Endothelial cell of umbilical vein (primary cell): ENCODE measurements at regions not wholly inside any gene's neighbourhood (a gene's known extent, or its start where the extent isn't known, plus 50 kb on each side); places are given as distances from the start of the nearest gene placed in this dataset.

Experiments used
- BruUV-seq: library from RNA; stranded (reverse); fragments of 400-500 nt; replicated peaks from 2 replicates; lab custom pipeline; 2021; lab: Mats Ljungman, UMichigan
- CTCF ChIA-PET: fragments of 300-600, 350-600 bp; sonication (Branson Sonifier 250); formaldehyde crosslinking; loops from one replicate; lab custom pipeline; 2021; ENCODE audit warnings: antibody characterized with exemption, inconsistent platforms; lab: Charles Lee
- POLR2A ChIA-PET: fragments of 300-600, 350-600 bp; sonication (Branson Sonifier 250); formaldehyde crosslinking; loops from one replicate; lab custom pipeline; 2021; ENCODE audit warnings: antibody characterized with exemption, inconsistent platforms; lab: Charles Lee
- DNase-seq: peaks from one replicate; pipeline ENCODE4 v3.0.0-alpha.2; 2011; ENCODE audit warnings: low read depth, low spot score
- FAIRE-seq: peaks from 2 replicates; lab custom pipeline; 2011; peaks lifted over from hg19 to GRCh38; lab: Jason Lieb, UNC
- H2AFZ ChIP-seq: 2 replicates; pipeline ENCODE4 v1.6.0; 2012; ENCODE audit warnings: low read depth, low read length, control low read depth, inconsistent platforms
- H3K27ac ChIP-seq: 2 replicates; pipeline ENCODE4 v1.5.1; 2011; ENCODE audit warnings: low read depth, mild to moderate bottlenecking, control low read depth, low read length, moderate library complexity; ENCODE audit not compliant: insufficient read depth
- H3K27me3 ChIP-seq, 2 experiments: 2 replicates each; pipeline versions ENCODE4 v1.6.0 to v1.6.1; 2011; ENCODE audit warnings: low read length in 2 of 2, mixed read lengths in 1 of 2; ENCODE audit not compliant: control insufficient read depth in 2 of 2, insufficient read depth in 2 of 2
- H3K36me3 ChIP-seq, 2 experiments: 2 replicates in 1 of 2; 3 replicates in 1 of 2; pipeline ENCODE4 v1.5.1; 2011; ENCODE audit warnings: low read length in 2 of 2, mild to moderate bottlenecking in 1 of 2, moderate library complexity in 1 of 2; ENCODE audit not compliant: control insufficient read depth in 2 of 2, insufficient read depth in 2 of 2; ENCODE audit errors: extremely low read depth in 1 of 2
- H3K4me1 ChIP-seq: 3 replicates; pipeline ENCODE4 v1.5.1; 2011; ENCODE audit warnings: mild to moderate bottlenecking, low read length; ENCODE audit not compliant: control insufficient read depth, insufficient read depth; ENCODE audit errors: extremely low read depth
- H3K4me2 ChIP-seq: 2 replicates; pipeline ENCODE4 v1.6.1; 2011; ENCODE audit warnings: low read length, control low read depth, mixed read lengths; ENCODE audit not compliant: insufficient read depth
- H3K4me3 ChIP-seq, 3 experiments: fragments of 200-600 bp in 1 of 3; sonication (generic), shearing (Covaris generic) in 1 of 3; replicated peaks in 1 of 3; 2 replicates each; pipeline ENCODE4 v1.5.1; 2011 to 2016; ENCODE audit warnings: control low read depth in 3 of 3, low read length in 3 of 3, mild to moderate bottlenecking in 2 of 3, inconsistent platforms in 1 of 3, low read depth in 1 of 3, moderate library complexity in 1 of 3; ENCODE audit not compliant: insufficient read depth in 1 of 3
- H3K79me2 ChIP-seq: 2 replicates; pipeline ENCODE4 v1.6.0; 2012; ENCODE audit warnings: low read length, inconsistent platforms; ENCODE audit not compliant: control insufficient read depth, insufficient read depth
- H3K9ac ChIP-seq: replicated peaks from 2 replicates; pipeline ENCODE3; 2011; ENCODE audit warnings: low read length, control low read depth; ENCODE audit not compliant: insufficient read depth; ENCODE audit errors: extremely low read depth
- H3K9me1 ChIP-seq: replicated peaks from 3 replicates; pipeline ENCODE4 v1.6.0; 2011; ENCODE audit warnings: mild to moderate bottlenecking, low read length; ENCODE audit not compliant: control insufficient read depth, insufficient read depth; ENCODE audit errors: extremely low read depth
- H3K9me3 ChIP-seq: replicated peaks from 2 replicates; pipeline ENCODE4 v1.5.1; 2012; ENCODE audit warnings: low read length, inconsistent platforms; ENCODE audit not compliant: control insufficient read depth, insufficient read depth
- H4K20me1 ChIP-seq: replicated peaks from 2 replicates; pipeline ENCODE3; 2011; ENCODE audit warnings: mild to moderate bottlenecking, low read length; ENCODE audit not compliant: control insufficient read depth, insufficient read depth; ENCODE audit errors: extremely low read depth
- EZH2 ChIP-seq: IDR thresholded peaks from 2 replicates; pipeline ENCODE4 v1.6.1; 2012; ENCODE audit warnings: borderline replicate concordance, low read depth, mild to moderate bottlenecking, moderate library complexity, low read length, inconsistent platforms; ENCODE audit not compliant: severe bottlenecking
- GATA2 ChIP-seq: IDR thresholded peaks from 2 replicates; pipeline ENCODE4 v1.7.0; 2011; ENCODE audit warnings: low read depth, mild to moderate bottlenecking, moderate library complexity, mixed read lengths, low read length; ENCODE audit not compliant: insufficient read length, insufficient read depth
- JUN ChIP-seq: IDR thresholded peaks from 2 replicates; pipeline ENCODE4 v1.6.1; 2011; ENCODE audit warnings: borderline replicate concordance, low read depth; ENCODE audit not compliant: insufficient read length, insufficient read depth
- MYC ChIP-seq: IDR thresholded peaks from one replicate; pipeline ENCODE4 v1.6.1; 2011; ENCODE audit warnings: mild to moderate bottlenecking, low read depth, low read length
- POLR2A ChIP-seq: IDR thresholded peaks from 2 replicates; pipeline ENCODE4 v1.6.1; 2012; ENCODE audit warnings: low read depth, mild to moderate bottlenecking, control low read depth, low read length
- dilution Hi-C: fragments of 300-500 bp; cut with MboI; formaldehyde crosslinking; loops from one replicate; pipeline ENCODE4 v1.15.0; 2019; ENCODE audit warnings: low sequenced_read_pairs; ENCODE audit not compliant: extremely low pct_ligation_motif_present
- intact Hi-C: fragments of 100-400 bp; cut with micrococcal nuclease; formaldehyde crosslinking; loops from one replicate; pipeline ENCODE4 v1.10.0; 2022
- TF ChIP-seq, protein P1 (sequence below), 2 donors: IDR thresholded peaks; 1 replicate in 1 of 2; 2 replicates in 1 of 2; pipeline ENCODE4 v1.5.1; 2011; ENCODE audit warnings: low read length in 2 of 2, mild to moderate bottlenecking in 2 of 2, moderate library complexity in 2 of 2, control low read depth in 1 of 2, inconsistent platforms in 1 of 2, low read depth in 1 of 2; ENCODE audit not compliant: insufficient read depth in 1 of 2; ENCODE audit errors: extremely low read depth in 1 of 2
- TF ChIP-seq, protein P2 (sequence below): IDR thresholded peaks from 2 replicates; pipeline ENCODE4 v1.6.1; 2011; ENCODE audit not compliant: insufficient read depth, insufficient read length

DNA sequence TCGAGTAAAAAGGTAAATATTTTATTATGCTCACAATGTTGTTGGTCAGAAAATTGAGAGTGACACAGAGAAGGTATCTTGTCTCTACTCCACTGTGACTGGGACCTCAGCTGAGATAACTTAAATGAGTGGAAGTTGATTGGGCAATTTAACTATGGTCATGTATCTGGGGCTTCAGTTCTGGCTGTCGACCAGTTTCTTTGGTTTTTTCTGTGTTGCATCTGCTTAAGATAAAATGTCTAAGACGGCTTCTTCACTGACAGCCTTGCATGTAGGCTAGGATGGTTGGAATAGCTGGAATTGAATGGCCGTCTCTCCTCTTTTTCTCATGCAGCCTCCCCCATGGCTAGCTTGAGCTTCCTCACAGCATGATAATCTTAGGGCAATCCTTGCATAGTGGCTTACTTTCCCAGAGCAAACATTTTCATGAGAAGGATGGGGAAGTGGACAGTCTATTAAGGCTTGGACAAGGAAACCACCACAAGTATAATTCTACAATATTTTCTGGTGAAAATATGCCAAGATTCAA, 433.7 kb downstream of the KIF2B start:
- no peak overlapping the region for H3K27ac ChIP-seq
- intact Hi-C loops = no loop called here
- CTCF ChIA-PET = no interaction called here
- no peaks in the 10 kb centered on the region for H3K79me2 ChIP-seq
- POLR2A ChIA-PET = no interaction called here
- no peaks in the 10 kb centered on the region for H3K27me3 ChIP-seq
- no peaks in the 10 kb centered on the region for H4K20me1 ChIP-seq
- no peaks in the 10 kb centered on the region for H3K4me1 ChIP-seq
- TF ChIP-seq, protein P1, sequence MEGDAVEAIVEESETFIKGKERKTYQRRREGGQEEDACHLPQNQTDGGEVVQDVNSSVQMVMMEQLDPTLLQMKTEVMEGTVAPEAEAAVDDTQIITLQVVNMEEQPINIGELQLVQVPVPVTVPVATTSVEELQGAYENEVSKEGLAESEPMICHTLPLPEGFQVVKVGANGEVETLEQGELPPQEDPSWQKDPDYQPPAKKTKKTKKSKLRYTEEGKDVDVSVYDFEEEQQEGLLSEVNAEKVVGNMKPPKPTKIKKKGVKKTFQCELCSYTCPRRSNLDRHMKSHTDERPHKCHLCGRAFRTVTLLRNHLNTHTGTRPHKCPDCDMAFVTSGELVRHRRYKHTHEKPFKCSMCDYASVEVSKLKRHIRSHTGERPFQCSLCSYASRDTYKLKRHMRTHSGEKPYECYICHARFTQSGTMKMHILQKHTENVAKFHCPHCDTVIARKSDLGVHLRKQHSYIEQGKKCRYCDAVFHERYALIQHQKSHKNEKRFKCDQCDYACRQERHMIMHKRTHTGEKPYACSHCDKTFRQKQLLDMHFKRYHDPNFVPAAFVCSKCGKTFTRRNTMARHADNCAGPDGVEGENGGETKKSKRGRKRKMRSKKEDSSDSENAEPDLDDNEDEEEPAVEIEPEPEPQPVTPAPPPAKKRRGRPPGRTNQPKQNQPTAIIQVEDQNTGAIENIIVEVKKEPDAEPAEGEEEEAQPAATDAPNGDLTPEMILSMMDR (IDR thresholded peaks at IDR 0.05; ENCODE audit: extremely low read depth in 1 of 2, insufficient read depth in 1 of 2, low read depth in 1 of 2, low read length in 2 of 2) = no peak
- no peak for TF ChIP-seq GATA2
- TF ChIP-seq MYC = no peak
- TF ChIP-seq, protein P2, sequence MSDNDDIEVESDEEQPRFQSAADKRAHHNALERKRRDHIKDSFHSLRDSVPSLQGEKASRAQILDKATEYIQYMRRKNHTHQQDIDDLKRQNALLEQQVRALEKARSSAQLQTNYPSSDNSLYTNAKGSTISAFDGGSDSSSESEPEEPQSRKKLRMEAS = no peak
- TF ChIP-seq POLR2A = no peak
- no peak for TF ChIP-seq EZH2
- no peak for TF ChIP-seq JUN
- H3K4me2 ChIP-seq = no peak overlapping the region
- H3K9ac ChIP-seq = no peak overlapping the region
- H3K4me3 ChIP-seq = no peak overlapping the region
- no TSS peak for BruUV-seq
- dilution Hi-C loops = no loop called here
- no peak for DNase-seq
- no peaks in the 10 kb centered on the region for H3K9me1 ChIP-seq
- H3K36me3 ChIP-seq = no peaks in the 10 kb centered on the region
- no peak overlapping the region for H2AFZ ChIP-seq
- no peak for FAIRE-seq
- peaks cover 1% of the 10 kb centered on the region for H3K9me3 ChIP-seq
